HG02938 (cell line): ENCODE measurements at regions not wholly inside any gene's neighbourhood (a gene's known extent, or its start where the extent isn't known, plus 50 kb on each side); places are given as distances from the start of the nearest gene placed in this dataset.
"Not testable (repeated sequence)": the region's sequence is repeated elsewhere in the genome, so short reads cannot be mapped to it uniquely, and the experiment has no call there.

Experiments used
- ATAC-seq: cut with Tn5 transposase; IDR thresholded peaks from one replicate; pipeline ENCODE4 v1.9.1; 2021; ENCODE audit warnings: mild to moderate bottlenecking, moderate library complexity; ENCODE audit not compliant: unreplicated experiment

DNA sequence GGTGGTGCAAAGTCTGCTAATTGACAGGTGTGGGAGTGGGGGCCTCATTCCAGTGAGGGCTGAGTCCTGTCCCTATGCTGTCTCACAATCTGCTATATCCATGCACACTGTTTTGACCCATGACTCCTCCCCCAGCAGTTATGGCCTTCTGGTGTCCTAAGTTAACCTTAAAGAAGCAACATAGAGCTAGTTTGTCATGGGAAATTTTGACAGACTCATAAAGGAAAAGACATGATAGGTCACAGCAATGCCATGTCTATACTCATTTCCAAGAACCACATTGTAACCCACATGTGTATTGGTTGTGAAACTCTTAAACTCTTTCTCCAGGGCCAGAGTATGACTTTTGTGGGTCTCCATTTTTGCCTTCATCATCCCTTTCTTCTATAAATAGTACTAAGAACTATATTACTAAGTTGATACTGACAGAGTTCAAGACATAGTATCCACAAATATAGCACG is 78.2 kb upstream of the SLC1A4 start:
- no peak for ATAC-seq

- no peak for ATAC-seq
Measured at GRCh38 chr2:64913357-64913869, 75.8 kb upstream of the SLC1A4 start.

- ATAC-seq: no peak
Measured at GRCh38 chr2:64914247-64914646, 75.0 kb upstream of the SLC1A4 start.

DNA sequence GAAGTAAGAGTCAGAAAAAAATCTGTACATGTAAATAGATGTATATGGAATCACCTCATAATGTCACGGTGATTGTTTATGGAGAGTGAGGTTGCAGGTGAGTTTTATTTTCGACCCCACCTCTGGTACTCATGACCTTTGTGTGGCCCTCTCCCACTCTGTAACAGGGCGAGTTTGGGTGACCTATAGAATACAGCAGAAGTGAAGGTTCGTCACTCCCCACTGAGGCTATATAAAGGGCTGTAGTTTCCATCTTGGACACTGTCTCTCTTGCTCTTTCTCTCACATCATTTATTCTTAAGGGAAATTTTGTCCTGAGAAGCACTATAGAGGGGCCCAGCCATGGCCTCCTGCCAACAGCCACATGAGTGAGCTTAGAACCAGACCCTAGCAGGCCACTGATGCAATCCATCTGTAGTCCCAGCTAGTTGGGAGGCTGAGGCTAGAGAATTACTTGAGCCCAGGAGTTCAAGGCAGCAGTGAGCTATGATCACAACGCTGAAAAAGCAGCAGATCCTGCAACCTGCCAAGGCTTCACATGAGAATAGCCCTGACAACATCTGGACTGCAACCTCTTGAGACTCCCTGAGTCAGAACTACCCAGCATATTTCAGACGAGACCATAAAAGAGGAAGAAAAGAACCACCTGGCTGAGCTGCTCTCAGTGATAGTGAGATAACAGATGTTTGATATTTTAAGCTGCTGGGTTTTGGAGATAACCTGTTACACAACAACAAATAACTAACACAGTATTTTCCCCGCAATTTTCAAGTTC is 74.3 kb upstream of the SLC1A4 start:
- ATAC-seq: peak; percentile 72

DNA sequence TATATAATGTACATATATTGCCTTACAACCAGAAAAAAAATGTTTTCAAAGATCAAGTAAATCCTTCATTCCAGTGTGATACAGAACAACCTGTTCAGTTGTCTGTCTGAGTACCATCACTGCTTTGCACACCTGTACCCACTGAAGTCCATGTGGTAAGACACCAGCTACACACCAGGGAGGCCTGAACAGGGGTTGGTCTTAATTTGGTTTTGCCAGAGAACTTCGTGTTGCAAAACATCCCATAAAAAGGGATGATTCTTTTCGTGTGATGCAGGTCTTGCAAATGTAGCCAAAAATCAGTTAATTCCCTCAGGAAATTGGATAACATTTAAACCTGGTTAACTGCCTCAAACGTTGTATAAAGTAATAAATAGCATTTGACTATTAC is 73.7 kb upstream of the SLC1A4 start:
- ATAC-seq: no peak

- ATAC-seq: no peak
Measured at GRCh38 chr2:64918220-64918886, 70.8 kb upstream of the SLC1A4 start.

GRCh38 chr2:64919261-64919660 is 69.9 kb upstream of the SLC1A4 start:
- ATAC-seq: no peak

GRCh38 chr2:64922482-64923384 is 66.5 kb upstream of the SLC1A4 start:
- no peak for ATAC-seq

GRCh38 chr2:64923385-64923710 is 65.9 kb upstream of the SLC1A4 start:
- ATAC-seq: no peak

- no peak for ATAC-seq
Measured at GRCh38 chr2:64924170-64924934, 64.8 kb upstream of the SLC1A4 start.

GRCh38 chr2:64925930-64926722 is 63.1 kb upstream of the SLC1A4 start:
- ATAC-seq: not testable (repeated sequence)

DNA sequence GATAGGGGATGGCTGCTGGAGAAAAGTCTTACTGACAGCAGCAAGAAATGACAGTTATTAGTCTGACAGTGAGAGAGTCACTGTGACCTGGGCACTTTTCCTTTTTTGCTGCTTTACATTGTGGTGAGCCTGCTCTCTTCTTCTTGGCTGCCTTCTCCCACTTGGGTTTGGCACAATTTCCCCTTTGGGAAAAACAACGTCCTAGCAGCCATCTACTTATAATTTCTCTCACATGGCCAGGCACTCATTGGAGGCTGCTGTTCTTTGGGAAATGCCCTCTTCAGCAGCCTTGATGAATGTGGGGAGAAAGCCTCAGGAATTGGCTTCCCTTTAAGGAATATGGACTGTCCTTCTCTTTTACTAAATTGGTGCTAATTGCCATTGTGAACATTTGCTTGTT is 60.4 kb upstream of the SLC1A4 start:
- ATAC-seq: no peak

- no peak for ATAC-seq
Measured at GRCh38 chr2:64929333-64929732, 59.9 kb upstream of the SLC1A4 start.

- ATAC-seq: no peak
Measured at GRCh38 chr2:64930258-64930671, 58.9 kb upstream of the SLC1A4 start.

DNA sequence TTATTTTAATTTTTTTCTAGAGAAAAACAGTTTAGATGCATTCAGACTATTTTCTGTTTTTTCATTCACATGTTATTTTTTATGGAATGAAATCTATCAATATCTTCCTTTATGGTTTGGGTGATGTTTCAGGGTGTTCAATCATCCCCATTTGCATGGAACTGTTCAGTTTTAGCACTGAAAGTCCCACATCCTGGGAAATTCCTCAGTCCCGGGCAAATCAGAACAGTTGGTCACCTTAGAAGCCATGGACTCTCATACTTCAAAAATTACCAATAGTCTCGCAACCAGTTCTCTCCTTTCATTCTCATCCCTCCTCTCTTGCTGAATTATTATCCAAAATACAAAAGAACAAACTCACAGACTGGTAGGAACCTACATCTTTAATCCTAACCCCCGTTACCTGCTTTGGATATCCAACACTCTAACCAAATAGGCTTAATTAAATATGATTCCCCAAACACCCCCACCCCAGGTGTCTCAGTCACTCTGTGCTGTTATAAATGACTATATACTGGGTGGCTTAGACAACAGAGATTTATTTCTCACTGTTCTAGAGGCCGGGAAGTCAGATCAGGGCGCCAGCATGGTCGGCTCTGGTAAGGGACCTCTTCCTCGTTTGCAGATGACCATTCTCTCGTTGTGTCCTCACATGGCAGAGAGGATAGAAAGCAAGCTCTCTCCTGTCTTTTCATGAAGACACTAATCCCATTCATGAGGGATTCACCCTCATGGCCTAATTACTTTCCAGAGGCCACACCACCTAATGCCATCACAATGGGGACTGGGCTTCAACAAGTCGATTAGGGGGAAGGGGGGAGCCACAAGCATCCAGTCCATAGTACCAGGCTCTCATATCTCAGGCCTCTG is 57.7 kb upstream of the SLC1A4 start:
- no peak for ATAC-seq

- ATAC-seq: no peak
Measured at GRCh38 chr2:64932116-64932370, 57.2 kb upstream of the SLC1A4 start.

GRCh38 chr2:64932371-64933216 is 56.6 kb upstream of the SLC1A4 start:
- peak; percentile 85 for ATAC-seq

DNA sequence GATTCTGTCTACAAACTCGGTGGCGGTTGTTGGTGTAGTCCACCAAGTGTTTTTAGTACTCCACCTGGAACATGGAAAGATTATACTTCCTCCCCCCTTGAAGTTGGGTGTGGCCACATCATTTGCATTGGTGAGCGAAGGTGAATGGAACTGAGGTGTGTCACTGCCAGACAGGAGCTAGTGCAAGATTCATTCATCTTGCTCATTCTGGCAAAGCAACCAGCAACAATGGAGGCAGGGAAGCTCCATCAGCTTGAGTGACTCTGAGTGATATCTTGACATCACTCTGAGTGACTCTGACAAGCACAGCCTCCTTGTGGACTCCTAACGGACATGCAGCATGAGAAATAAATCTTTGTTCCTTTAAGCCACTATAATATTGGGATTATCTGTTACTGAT is 54.7 kb upstream of the SLC1A4 start:
- no peak for ATAC-seq
